ENCODE measurements at regions not wholly inside any gene's neighbourhood (a gene's known extent, or its start where the extent isn't known, plus 50 kb on each side); places are given as distances from the start of the nearest gene placed in this dataset.

GRCh38 chr2:221705185-221705877 is 133.2 kb upstream of the EPHA4 start:
- Histone ChIP-seq H3K36me3 (ENCODE audit: insufficient read depth in 1 of 2, low read depth in 1 of 2) (no peaks in the 10 kb centered on the region), H3K4me1 (no peaks in the 10 kb centered on the region), H3K4me3 (no peak overlapping the region), H3K9me3 (no peaks in the 10 kb centered on the region), H3K27ac (no peak overlapping the region), H3K27me3 (ENCODE audit: insufficient read depth in 3 of 3, low read length in 2 of 3) (no peaks in the 10 kb centered on the region)
- TF ChIP-seq CTCF (IDR thresholded peaks at IDR 0.05), result no peak
- WGBS, 3 donors, result 74 to 76% (median 76%) methylated on average over 6 of the region's 6 CpGs
- intact Hi-C loops (cut with DNase I), result no loop called here
- ATAC-seq (no peak), DNase-seq (no peak)

- Histone ChIP-seq H3K27ac (no peak overlapping the region), H3K27me3 (ENCODE audit: insufficient read depth in 3 of 3, low read length in 2 of 3) (no peaks in the 10 kb centered on the region), H3K36me3 (ENCODE audit: insufficient read depth in 1 of 2, low read depth in 1 of 2) (no peaks in the 10 kb centered on the region), H3K4me3 (no peak overlapping the region), H3K4me1 (no peaks in the 10 kb centered on the region), H3K9me3 (no peaks in the 10 kb centered on the region)
- TF ChIP-seq CTCF (IDR thresholded peaks at IDR 0.05), result no peak
- WGBS, 3 donors, result 72 to 80% (median 74%) methylated on average over 8 of the region's 8 CpGs
- DNase-seq (no peak), ATAC-seq (no peak)
- intact Hi-C loops (cut with DNase I), result no loop called here
Observed at GRCh38 chr2:221704442-221704841, 132.3 kb upstream of the EPHA4 start.

GRCh38 chr2:221693365-221693764 is 121.3 kb upstream of the EPHA4 start:
- DNase-seq, result no peak
- H3K27me3 ChIP-seq (ENCODE audit: insufficient read depth in 3 of 3, low read length in 2 of 3), result no peaks in the 10 kb centered on the region
- TF ChIP-seq CTCF (IDR thresholded peaks at IDR 0.05), result no peak
- WGBS, 3 donors, result 28 to 46% (median 36%) methylated on average over 2 of the region's 2 CpGs
- H3K36me3 ChIP-seq (ENCODE audit: insufficient read depth in 1 of 2, low read depth in 1 of 2), result no peaks in the 10 kb centered on the region
- ATAC-seq, result no peak
- no peaks in the 10 kb centered on the region for H3K4me1 ChIP-seq
- no peak overlapping the region for H3K4me3 ChIP-seq
- no peak overlapping the region for H3K27ac ChIP-seq
- intact Hi-C loops (cut with DNase I), result no loop called here
- H3K9me3 ChIP-seq, result no peaks in the 10 kb centered on the region

GRCh38 chr2:221691571-221691970 is 119.5 kb upstream of the EPHA4 start:
- no peak for ATAC-seq
- no peaks in the 10 kb centered on the region for H3K4me1 ChIP-seq

More at GRCh38 chr2:221691571-221691970, 119.5 kb upstream of the EPHA4 start:
- Histone ChIP-seq H3K36me3 (ENCODE audit: insufficient read depth in 1 of 2, low read depth in 1 of 2) (no peaks in the 10 kb centered on the region), H3K4me3 (no peak overlapping the region), H3K27me3 (ENCODE audit: insufficient read depth in 3 of 3, low read length in 2 of 3) (no peaks in the 10 kb centered on the region), H3K9me3 (no peaks in the 10 kb centered on the region), H3K27ac (no peak overlapping the region)
- intact Hi-C loops (cut with DNase I), result no loop called here
- TF ChIP-seq CTCF (IDR thresholded peaks at IDR 0.05), result no peak
- WGBS, 3 donors, result 87 to 92% (median 88%) methylated on average over 1 of the region's 1 CpG
- no peak for DNase-seq

All from psoas muscle (tissue), 7 donors.